HG03521 (cell line): ENCODE measurements at regions not wholly inside any gene's neighbourhood (a gene's known extent, or its start where the extent isn't known, plus 50 kb on each side); places are given as distances from the start of the nearest gene placed in this dataset.
"Not testable (repeated sequence)": the region's sequence is repeated elsewhere in the genome, so short reads cannot be mapped to it uniquely, and the experiment has no call there.

Source experiments
- ATAC-seq: cut with Tn5 transposase; IDR thresholded peaks from one replicate; pipeline ENCODE4 v1.9.1; 2021; ENCODE audit warnings: mild to moderate bottlenecking, moderate library complexity; ENCODE audit not compliant: unreplicated experiment

- ATAC-seq = no peak
Observed at GRCh38 chr14:53378142-53378541, 225.0 kb upstream of the DDHD1 start.

- ATAC-seq = no peak
Observed at GRCh38 chr14:53376064-53376463, 222.9 kb upstream of the DDHD1 start.

- no peak for ATAC-seq
Observed at GRCh38 chr14:53375599-53375998, 222.5 kb upstream of the DDHD1 start.

GRCh38 chr14:53368711-53369201 is 215.6 kb upstream of the DDHD1 start:
- no peak for ATAC-seq

- ATAC-seq = no peak
Observed at GRCh38 chr14:53368066-53368465, 214.9 kb upstream of the DDHD1 start.

- ATAC-seq = no peak
Observed at GRCh38 chr14:53367644-53368026, 214.5 kb upstream of the DDHD1 start.

- no peak for ATAC-seq
Observed at GRCh38 chr14:53365486-53366130, 212.5 kb upstream of the DDHD1 start.

GRCh38 chr14:53362916-53363315 is 209.8 kb upstream of the DDHD1 start:
- ATAC-seq = not testable (repeated sequence)

- ATAC-seq = no peak
Observed at GRCh38 chr14:53360829-53361228, 207.7 kb upstream of the DDHD1 start.

GRCh38 chr14:53358166-53358565 is 205.0 kb upstream of the DDHD1 start:
- ATAC-seq = no peak

- ATAC-seq = no peak
Observed at GRCh38 chr14:53356361-53357150, 203.4 kb upstream of the DDHD1 start.

GRCh38 chr14:53355581-53356112 is 202.5 kb upstream of the DDHD1 start:
- ATAC-seq = no peak

- no peak for ATAC-seq
Observed at GRCh38 chr14:53354336-53354735, 201.2 kb upstream of the DDHD1 start.

GRCh38 chr14:53350866-53351265 is 197.7 kb upstream of the DDHD1 start:
- no peak for ATAC-seq

- ATAC-seq = no peak
Observed at GRCh38 chr14:53350429-53350828, 197.3 kb upstream of the DDHD1 start.

GRCh38 chr14:53346988-53347387 is 193.9 kb upstream of the DDHD1 start:
- no peak for ATAC-seq

GRCh38 chr14:53341324-53341723 is 188.2 kb upstream of the DDHD1 start:
- ATAC-seq = no peak

GRCh38 chr14:53338192-53338591 is 185.1 kb upstream of the DDHD1 start:
- ATAC-seq = no peak

- no peak for ATAC-seq
Observed at GRCh38 chr14:53336729-53337128, 183.6 kb upstream of the DDHD1 start.

- ATAC-seq = no peak
Observed at GRCh38 chr14:53333809-53334208, 180.7 kb upstream of the DDHD1 start.

- no peak for ATAC-seq
Observed at GRCh38 chr14:53331921-53332320, 178.8 kb upstream of the DDHD1 start.

- ATAC-seq = no peak
Observed at GRCh38 chr14:53331247-53331646, 178.1 kb upstream of the DDHD1 start.
